Suprapubic skin (tissue), 4 donors: ENCODE measurements at regions not wholly inside any gene's neighbourhood (a gene's known extent, or its start where the extent isn't known, plus 50 kb on each side); places are given as distances from the start of the nearest gene placed in this dataset.

Source experiments
- DNase-seq, 2 donors: peaks; one replicate each; pipeline ENCODE4 v3.0.0-alpha.2; 2019; ENCODE audit warnings: low spot score in 2 of 2
- H3K27ac ChIP-seq: fragments of 200-600 bp; sonication (generic); one replicate; pipeline ENCODE4 v1.5.1; 2019
- H3K27me3 ChIP-seq: fragments of 200-600 bp; sonication (generic); one replicate; pipeline ENCODE4 v1.5.1; 2019
- H3K36me3 ChIP-seq: fragments of 200-600 bp; sonication (generic); one replicate; pipeline ENCODE4 v1.5.1; 2019
- H3K4me1 ChIP-seq: fragments of 200-600 bp; sonication (generic); one replicate; pipeline ENCODE4 v1.5.1; 2019
- H3K4me3 ChIP-seq: fragments of 200-600 bp; sonication (generic); one replicate; pipeline ENCODE4 v1.5.1; 2019; ENCODE audit warnings: mild to moderate bottlenecking
- H3K9me3 ChIP-seq: fragments of 200-600 bp; sonication (generic); one replicate; pipeline ENCODE4 v1.5.1; 2019
- CTCF ChIP-seq, 2 donors: fragments of 200-600 bp in 1 of 2; fragments of 450-650 bp in 1 of 2; sonication (generic) in 1 of 2; IDR thresholded peaks; one replicate each; pipeline ENCODE4 v1.5.1; 2016 to 2019; ENCODE audit warnings: antibody characterized with exemption in 2 of 2, mild to moderate bottlenecking in 1 of 2, moderate library complexity in 1 of 2
- EP300 ChIP-seq: sonication (generic); formaldehyde crosslinking; IDR thresholded peaks from one replicate; pipeline ENCODE4 v1.6.1; 2017; ENCODE audit warnings: antibody characterized with exemption
- POLR2A ChIP-seq, 2 donors: fragments of 450-650 bp; IDR thresholded peaks; one replicate each; pipeline ENCODE4 v1.6.1; 2017; ENCODE audit warnings: antibody characterized with exemption in 2 of 2, mild to moderate bottlenecking in 2 of 2, moderate library complexity in 2 of 2
- POLR2AphosphoS5 ChIP-seq, 3 donors: sonication (generic); formaldehyde crosslinking; IDR thresholded peaks; one replicate each; pipeline ENCODE4 v1.6.1; 2017; ENCODE audit warnings: antibody characterized with exemption in 3 of 3
- WGBS: methylation state at CpG from one replicate; pipeline ENCODE4 v1.1.5; 2018; 5-methylcytosine and 5-hydroxymethylcytosine counted together

DNA sequence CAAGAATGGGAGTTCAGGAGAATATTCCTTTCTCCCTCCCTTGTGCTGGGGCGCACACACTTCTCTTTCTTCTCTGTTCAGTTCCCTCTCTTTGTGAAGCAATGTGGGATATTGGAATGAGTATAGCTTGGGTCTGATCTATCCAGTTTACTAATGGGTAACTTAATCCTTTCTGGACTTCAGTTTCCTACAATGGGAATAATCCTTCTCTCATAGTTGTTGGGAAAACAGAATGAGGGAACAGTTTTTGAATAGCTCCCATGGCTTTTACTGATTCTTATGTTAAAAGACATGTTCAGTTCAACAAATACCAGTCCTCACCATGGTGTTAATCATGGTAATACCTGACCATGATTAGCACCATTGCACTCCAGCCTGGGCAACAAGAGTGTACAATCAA is 93.1 kb downstream of the ARL4C start:
- no peaks in the 10 kb centered on the region for H3K4me1 ChIP-seq
- H3K36me3 ChIP-seq = no peaks in the 10 kb centered on the region
- no peaks in the 10 kb centered on the region for H3K27me3 ChIP-seq
- TF ChIP-seq EP300 (no peak), POLR2AphosphoS5 (IDR thresholded peaks at IDR 0.05) (no peak), POLR2A (IDR thresholded peaks at IDR 0.05) (no peak)
- H3K27ac ChIP-seq = no peak overlapping the region
- H3K9me3 ChIP-seq = no peaks in the 10 kb centered on the region
- WGBS = 100% methylated on average over 1 of the region's 1 CpG
- no peak overlapping the region for H3K4me3 ChIP-seq
- no peak for DNase-seq

DNA sequence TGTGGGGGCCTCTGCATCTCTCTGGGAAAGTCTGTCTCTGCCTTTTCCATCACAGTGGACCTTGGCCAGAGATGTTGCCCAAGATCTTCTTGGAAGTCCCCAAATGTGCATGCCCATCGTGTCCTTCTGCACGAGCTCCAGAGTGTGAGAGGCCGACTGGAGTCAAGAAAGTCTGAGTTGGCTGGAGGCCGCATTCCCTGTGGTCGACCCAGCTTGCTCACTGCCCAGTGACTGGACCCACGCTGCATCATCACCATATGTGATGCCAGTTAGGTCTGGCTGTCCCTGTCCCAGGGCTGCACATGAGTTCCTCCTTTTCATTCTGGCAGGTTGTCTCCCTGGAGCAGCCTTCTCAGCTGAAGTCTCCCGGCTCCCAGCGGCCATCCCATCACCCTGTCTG is 93.8 kb downstream of the ARL4C start:
- H3K27me3 ChIP-seq = no peaks in the 10 kb centered on the region
- DNase-seq = peak in 1 of 2 donors; percentile 73
- WGBS = 86% methylated on average over 6 of the region's 8 CpGs

DNA sequence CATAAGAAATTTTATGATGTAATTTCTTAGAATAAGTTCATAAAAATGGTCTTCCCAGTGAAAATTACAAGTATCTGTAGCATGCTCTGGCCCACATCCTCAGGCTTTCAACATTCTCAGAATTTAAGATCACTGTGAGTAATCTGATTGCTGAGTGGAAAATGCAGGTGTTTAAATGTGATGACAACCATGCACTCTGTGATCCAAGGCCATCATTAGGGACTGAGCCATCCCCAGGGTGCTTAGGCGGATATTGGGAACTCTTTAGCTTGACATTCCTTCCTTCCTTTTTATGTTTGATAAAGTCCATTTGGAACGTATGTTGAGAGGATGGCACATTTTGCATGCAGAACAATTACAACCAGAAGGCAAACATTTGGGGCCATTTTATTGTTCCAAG is 95.5 kb downstream of the ARL4C start:
- Histone ChIP-seq H3K4me3 (no peak overlapping the region), H3K36me3 (no peaks in the 10 kb centered on the region), H3K4me1 (no peaks in the 10 kb centered on the region), H3K9me3 (no peaks in the 10 kb centered on the region), H3K27me3 (no peaks in the 10 kb centered on the region), H3K27ac (no peak overlapping the region)
- WGBS = 83% methylated on average over 2 of the region's 2 CpGs
- TF ChIP-seq EP300 = no peak
- no peak for DNase-seq

More for the DNA sequence above, 93.8 kb downstream of the ARL4C start:
- Histone ChIP-seq H3K4me1 (no peaks in the 10 kb centered on the region), H3K27ac (no peak overlapping the region), H3K36me3 (no peaks in the 10 kb centered on the region), H3K4me3 (no peak overlapping the region), H3K9me3 (no peaks in the 10 kb centered on the region)
- TF ChIP-seq CTCF (IDR thresholded peaks at IDR 0.05) (no peak), POLR2A (IDR thresholded peaks at IDR 0.05) (no peak), EP300 (no peak), POLR2AphosphoS5 (IDR thresholded peaks at IDR 0.05) (no peak)

- 75% methylated on average over 11 of the region's 11 CpGs for WGBS
- H3K4me1 ChIP-seq = no peaks in the 10 kb centered on the region
- no peaks in the 10 kb centered on the region for H3K27me3 ChIP-seq
- no peak overlapping the region for H3K4me3 ChIP-seq
- TF ChIP-seq POLR2A (IDR thresholded peaks at IDR 0.05) (no peak), POLR2AphosphoS5 (IDR thresholded peaks at IDR 0.05) (no peak), CTCF (IDR thresholded peaks at IDR 0.05) (no peak), EP300 (no peak)
- no peak overlapping the region for H3K27ac ChIP-seq
- H3K9me3 ChIP-seq = no peaks in the 10 kb centered on the region
- H3K36me3 ChIP-seq = no peaks in the 10 kb centered on the region
- DNase-seq = no peak
Observed at GRCh38 chr2:234399451-234400246, 97.2 kb downstream of the ARL4C start.

- TF ChIP-seq POLR2AphosphoS5 (IDR thresholded peaks at IDR 0.05) (no peak), EP300 (no peak), CTCF (IDR thresholded peaks at IDR 0.05) (no peak), POLR2A (IDR thresholded peaks at IDR 0.05) (no peak)
- no peak for DNase-seq
- H3K4me1 ChIP-seq = no peaks in the 10 kb centered on the region
- H3K4me3 ChIP-seq = no peak overlapping the region
- H3K36me3 ChIP-seq = no peaks in the 10 kb centered on the region
- H3K27ac ChIP-seq = no peak overlapping the region
- H3K27me3 ChIP-seq = no peaks in the 10 kb centered on the region
- 77% methylated on average over 3 of the region's 3 CpGs for WGBS
- no peaks in the 10 kb centered on the region for H3K9me3 ChIP-seq
Observed at GRCh38 chr2:234398531-234398930, 98.3 kb downstream of the ARL4C start.

- Histone ChIP-seq H3K27ac (no peak overlapping the region), H3K4me3 (no peak overlapping the region), H3K4me1 (no peaks in the 10 kb centered on the region), H3K9me3 (no peaks in the 10 kb centered on the region), H3K36me3 (no peaks in the 10 kb centered on the region), H3K27me3 (no peaks in the 10 kb centered on the region)
- DNase-seq = no peak
- WGBS = 66% methylated on average over 6 of the region's 6 CpGs
- TF ChIP-seq POLR2AphosphoS5 (IDR thresholded peaks at IDR 0.05) (no peak), POLR2A (IDR thresholded peaks at IDR 0.05) (no peak), EP300 (no peak), CTCF (IDR thresholded peaks at IDR 0.05) (no peak)
Observed at GRCh38 chr2:234395891-234396420, 100.9 kb downstream of the ARL4C start.
